ENCODE measurements at regions not wholly inside any gene's neighbourhood (a gene's known extent, or its start where the extent isn't known, plus 50 kb on each side); places are given as distances from the start of the nearest gene placed in this dataset.

DNA sequence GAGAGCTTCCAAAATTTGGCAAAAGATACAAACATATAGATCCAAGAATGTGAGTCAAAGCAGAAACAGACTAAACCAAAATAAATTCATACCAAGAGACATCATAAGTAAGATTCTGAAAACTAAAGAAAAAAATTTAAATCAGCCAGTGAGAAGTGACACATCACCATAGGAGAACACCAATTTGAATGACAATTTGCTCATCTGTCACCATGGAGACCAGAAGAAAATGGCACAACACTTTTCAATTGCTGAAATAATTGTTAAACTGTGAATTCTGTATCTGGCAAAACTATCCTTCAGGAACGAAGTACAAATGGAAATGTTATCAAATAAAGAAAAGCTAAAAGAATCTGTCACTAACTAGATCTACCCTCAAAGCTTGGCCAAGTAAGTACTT lies 864.3 kb downstream of the BRD1 start:
- in situ Hi-C loops (cut with MboI; ENCODE audit: low sequenced_read_pairs), result no loop called here

DNA sequence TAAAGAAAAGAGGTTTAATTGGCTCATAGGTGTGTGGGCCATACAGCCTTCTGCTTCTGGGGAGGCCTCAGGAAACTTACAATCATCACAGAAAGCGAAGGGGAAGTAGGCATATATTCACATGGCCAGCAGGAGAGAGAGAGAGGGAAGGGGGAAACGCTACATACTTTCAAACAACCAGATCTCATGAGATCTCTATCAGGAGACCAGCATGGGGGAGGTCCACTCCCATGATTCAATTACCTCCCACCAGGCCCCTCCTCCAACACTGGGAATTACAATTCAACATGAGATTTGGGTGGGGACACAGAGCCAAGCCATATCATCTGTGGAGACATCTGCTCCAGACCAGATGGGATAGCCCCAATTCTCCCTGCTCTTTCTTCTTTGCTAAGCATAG lies 866.0 kb downstream of the BRD1 start:
- in situ Hi-C loops (cut with MboI; ENCODE audit: low sequenced_read_pairs), result no loop called here

DNA sequence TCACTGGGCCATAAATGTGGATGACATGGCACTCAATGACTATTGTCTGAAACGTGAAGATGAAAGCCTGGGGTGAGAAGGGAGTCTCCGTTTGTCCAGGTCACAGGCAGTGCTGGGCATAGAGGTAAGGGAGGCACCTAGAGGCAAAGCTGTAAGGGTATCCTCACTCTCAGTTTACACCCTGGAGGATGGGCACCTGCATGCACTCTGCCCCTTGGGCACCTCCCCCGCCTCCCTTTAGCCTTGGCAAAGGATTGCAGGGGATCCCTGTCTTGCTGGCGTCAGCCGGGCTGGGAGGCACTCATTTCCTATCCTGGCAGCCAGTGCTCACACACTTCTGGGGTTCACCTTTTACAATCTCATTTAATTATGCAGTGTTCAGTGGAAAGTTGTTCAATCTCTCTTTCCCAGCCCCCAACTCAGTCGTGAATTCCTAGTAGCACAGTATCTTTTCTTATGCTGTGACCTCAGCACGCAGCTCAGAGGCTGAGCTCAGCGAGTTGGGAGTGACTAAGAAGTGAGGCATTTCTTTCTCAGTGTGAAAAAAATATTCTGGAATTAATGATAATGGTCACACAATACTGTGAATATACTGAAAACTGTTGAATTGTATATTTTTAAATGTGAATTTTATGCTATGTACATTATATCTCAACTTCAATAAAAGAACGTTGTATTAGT lies 866.6 kb downstream of the BRD1 start:
- in situ Hi-C loops (cut with MboI; ENCODE audit: low sequenced_read_pairs), result no loop called here

DNA sequence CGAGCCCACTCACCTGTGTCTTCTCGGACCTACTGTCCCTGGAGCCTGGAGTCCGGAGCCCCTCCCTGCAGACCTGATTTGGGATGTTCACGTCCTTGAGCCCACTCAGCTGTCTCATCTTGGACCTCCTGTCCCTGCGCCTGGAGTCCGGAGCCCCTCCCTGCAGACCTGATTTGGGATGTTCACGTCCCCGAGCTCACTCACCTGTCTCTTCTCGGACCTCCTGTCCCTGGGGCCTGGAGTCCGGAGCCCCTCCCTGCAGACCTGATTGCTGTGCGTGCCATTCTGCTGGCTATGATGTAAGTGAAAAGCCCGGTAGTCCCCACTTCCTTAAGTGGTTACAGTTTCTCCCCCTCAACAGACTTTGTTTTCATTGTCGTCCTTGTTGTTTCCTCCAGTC lies 867.1 kb downstream of the BRD1 start:
- in situ Hi-C loops (cut with MboI; ENCODE audit: low sequenced_read_pairs), result no loop called here

DNA sequence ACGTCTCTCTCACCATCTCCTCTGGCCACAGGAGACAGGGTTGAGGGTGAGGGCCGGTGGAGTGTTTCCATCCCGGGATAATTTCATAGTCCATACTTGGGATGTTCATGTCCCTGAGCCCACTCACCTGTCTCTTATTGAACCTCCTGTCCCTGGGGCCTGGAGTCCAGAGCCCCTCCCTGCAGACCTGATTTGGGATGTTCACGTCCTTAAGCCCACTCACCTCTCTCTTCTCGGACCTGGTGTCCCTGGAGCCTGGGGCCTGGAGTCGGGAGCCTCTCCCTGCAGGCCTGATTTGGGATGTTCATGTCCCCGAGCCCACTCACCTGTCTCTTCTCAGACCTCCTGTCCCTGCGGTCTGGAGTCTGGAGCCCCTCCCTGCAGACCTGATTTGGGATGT lies 868.2 kb downstream of the BRD1 start:
- in situ Hi-C loops (cut with MboI; ENCODE audit: low sequenced_read_pairs), result no loop called here

DNA sequence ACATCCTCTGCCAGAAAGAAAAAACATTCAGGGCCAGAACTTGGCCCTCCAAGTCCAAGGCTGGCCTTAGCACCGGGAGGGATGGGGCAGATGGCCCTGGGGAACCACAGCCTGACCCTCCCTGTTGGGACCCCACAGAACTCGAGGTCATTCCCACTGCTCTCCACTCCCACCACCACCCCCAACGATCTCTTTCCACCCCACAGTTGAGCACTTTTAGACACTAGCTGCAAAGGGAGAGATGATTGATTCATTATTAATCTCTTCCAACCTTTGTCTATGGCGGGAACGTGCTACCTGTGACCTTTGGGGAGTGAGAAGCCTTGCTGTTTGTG lies 869.7 kb downstream of the BRD1 start:
- in situ Hi-C loops (cut with MboI; ENCODE audit: low sequenced_read_pairs), result no loop called here

DNA sequence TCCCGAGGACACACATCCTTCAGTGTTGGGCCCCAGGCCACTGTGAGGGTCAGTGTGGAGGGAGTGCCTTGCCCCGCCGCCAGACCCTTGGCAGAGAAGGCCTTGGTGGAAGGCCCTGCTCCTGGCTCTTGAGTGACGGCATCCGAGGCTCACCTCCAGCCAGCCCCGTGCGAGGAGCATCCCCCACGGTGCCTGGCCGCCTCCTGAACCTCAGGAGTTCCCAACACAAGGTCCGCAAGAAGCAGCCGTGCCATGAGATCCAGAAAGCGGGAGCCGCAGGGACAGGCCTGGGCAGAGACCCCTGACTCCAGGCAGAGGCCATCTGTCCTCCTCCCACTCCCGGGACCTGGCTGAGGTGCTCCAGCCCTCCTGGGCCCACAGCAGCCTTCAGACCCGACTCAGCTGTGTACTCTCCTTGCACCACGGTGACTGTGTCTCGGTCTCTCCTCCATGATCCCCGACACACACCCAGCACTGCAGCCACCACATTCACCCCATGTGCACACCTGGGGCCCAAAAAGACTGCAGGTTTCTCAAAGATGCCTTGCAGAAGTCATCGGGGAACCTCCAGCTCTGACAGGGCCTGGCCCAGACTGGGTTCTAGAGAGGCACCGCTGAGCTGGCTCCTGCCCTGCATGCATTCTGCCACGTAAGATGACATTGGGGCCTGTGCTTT lies 870.2 kb downstream of the BRD1 start:
- in situ Hi-C loops (cut with MboI; ENCODE audit: low sequenced_read_pairs), result no loop called here

DNA sequence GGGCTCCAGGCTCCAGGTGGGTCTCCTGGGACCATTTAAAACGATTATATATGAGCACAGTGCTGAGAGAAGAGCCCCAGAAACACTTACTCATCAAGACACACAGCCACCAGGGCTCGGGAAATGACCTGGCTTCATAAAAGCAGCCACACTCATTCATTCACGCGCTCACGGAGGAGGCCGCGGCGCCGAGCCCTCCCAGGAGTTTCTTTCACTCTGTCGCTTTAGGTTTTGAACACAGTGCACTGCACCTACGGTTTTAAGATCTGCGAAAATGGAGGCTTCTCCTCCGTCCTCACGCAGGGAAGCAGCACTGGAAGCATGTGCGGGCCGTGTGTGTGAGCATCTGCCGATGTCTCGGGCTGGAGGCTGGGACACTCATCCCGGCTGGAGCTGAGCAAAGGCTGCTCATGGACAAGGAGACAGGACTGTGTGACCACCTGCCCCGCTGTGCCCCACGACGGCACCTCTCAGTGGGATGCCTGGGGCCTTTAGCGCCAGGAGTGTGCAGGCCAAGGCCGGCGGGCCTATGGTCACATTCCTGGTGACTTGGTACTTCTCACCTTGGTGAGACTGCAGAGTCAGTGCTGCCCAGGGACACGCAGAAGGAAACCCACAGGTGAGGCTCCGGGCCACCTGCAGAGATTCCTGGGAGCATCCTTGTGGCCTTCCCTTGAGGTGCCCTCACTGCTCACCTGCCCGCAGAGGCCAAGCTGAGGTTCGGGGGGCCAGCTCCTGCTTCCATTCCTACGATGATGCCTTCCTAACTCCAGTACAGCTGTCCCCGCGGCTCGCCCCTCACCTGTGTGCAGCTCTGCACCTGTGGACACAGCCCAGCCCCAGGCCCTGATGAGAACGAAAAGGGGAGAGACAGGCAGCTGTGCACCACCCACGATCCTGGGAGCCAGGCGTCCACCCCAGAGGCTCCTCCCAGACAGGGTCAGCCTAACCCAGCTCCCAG lies 872.0 kb downstream of the BRD1 start:
- in situ Hi-C loops (cut with MboI; ENCODE audit: low sequenced_read_pairs), result no loop called here

DNA sequence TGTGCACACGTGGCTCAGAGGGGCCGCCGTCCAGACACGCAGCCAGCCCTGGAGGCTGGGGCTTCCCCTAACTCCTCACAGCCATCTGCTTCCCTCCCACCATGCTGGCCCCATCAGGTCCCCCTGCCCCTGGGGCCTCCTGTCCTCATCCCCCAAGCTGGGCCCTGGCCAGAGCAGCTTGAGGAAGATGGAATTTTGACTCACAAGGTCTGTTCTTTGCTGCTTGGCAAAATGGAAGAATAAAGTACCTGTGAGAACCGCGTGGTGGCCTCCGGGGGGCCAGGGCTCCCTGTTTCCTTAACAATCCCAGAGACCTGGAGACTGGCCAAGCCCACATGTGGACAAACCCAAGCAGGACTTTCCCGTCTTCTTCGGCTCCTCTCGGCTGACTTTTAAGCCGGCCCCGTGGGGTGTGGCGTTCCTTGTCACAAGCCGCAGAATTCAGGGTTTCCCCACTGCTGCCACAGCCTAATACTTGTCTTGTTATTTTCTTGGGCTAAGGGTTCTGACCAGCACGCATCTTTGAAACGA lies 872.8 kb downstream of the BRD1 start:
- in situ Hi-C loops (cut with MboI; ENCODE audit: low sequenced_read_pairs), result no loop called here

DNA sequence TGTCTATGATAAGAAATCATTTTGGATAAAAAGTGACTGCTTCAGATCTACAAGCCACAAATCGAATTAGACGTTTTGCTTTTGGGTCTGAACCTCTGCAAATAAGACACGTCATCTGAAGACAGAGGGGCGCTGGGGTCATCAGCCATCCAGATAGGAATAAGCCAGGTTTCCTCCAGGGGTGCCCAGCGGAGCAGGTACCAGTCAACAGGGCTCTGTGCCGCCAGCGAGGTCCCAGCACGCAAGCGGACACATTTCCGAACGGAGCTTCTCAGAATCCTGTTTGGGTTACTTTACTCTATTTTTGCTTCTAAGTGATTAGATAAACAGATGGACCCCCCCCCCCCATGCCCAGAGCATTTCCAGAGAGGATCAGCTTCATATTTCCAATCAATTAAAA lies 873.8 kb downstream of the BRD1 start:
- in situ Hi-C loops (cut with MboI; ENCODE audit: low sequenced_read_pairs), result no loop called here

DNA sequence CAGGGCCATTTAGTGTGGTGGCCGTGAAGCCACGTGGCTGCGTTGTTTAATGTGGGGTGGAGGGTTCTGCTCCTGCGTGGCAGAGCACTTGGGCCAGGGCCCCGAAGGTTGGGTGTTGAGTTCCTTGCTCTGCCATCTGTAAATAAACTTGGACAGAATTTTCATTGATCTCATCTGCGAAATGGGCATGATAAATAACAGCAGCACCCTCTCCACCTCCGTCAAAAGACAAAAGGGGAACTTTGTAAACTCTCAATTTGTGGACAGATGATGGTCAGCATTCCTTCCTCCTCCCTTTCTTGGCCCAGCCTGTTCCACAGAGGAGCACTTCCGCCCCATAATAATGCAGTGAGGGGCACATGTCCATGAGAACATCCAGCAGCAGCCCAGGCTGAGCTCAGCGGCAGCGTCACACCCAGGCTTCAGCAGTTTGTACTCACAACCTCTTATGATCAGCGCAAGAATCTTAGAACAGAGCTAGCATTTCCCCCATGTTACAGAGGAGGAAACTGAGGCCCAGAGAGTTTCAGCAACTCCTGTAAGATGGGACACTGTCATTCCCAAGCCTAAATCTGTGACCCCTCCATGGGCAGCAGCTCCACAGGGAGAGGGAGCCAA lies 874.5 kb downstream of the BRD1 start:
- in situ Hi-C loops (cut with MboI; ENCODE audit: low sequenced_read_pairs), result no loop called here

DNA sequence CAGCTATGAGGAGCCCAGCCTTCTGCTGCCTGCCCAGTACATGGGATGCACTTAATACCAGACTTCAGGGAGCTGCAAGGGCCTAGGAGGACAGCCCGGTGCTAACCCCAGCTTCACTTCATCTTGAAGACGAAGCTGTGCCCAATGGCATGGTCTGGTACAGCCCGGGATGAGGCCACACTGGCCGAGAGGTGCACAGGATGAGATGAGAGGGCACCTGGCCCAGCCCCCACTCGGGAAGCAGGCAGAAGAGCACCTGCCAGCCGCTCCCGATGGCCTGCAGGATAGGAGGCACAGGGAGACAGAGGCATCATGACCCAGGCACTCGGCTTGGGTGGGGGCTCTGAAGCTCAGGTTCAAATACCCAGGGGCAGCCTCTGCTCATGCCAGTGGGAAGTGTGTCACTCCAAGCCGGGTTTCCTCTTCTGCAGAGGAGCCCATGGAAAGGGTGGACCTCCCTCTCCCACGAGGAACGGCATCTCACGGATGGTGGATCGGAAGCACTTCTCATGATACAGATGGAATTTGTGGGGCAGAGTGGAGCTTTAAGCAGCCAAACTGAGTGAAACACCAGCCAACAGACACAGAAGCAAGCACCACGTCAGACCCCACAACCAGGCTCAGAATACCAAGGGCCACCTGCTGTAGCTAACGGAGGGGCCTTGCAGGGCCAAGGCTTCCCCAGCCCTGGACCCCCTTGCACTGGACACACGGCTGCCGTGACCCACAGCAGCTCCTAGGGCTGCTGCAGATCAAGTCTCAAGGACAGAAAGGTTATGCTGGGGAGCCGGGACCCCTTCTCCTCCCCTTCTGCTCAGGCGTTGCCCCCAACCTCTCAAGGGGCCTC lies 875.2 kb downstream of the BRD1 start:
- in situ Hi-C loops (cut with MboI; ENCODE audit: low sequenced_read_pairs), result no loop called here

DNA sequence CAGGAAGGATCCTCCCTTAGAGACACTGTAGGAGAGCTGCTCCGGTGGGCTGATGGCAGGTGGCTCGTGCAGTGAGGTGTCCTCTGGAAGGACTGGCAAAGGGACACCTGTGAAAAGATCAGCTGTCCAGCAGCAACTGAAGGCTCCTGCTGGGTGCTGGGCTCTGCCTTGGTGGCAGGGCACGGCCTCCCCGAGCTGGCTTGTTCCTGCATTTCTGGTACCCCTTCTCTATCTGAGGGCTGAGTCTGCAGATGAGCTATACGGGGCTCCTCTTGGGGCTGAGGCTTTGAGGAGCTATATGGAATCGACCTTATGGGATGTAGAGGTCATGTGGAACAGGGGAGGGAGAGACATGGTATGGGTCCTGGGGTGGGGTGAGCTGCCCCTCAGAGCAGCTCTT lies 875.8 kb downstream of the BRD1 start:
- in situ Hi-C loops (cut with MboI; ENCODE audit: low sequenced_read_pairs), result no loop called here

DNA sequence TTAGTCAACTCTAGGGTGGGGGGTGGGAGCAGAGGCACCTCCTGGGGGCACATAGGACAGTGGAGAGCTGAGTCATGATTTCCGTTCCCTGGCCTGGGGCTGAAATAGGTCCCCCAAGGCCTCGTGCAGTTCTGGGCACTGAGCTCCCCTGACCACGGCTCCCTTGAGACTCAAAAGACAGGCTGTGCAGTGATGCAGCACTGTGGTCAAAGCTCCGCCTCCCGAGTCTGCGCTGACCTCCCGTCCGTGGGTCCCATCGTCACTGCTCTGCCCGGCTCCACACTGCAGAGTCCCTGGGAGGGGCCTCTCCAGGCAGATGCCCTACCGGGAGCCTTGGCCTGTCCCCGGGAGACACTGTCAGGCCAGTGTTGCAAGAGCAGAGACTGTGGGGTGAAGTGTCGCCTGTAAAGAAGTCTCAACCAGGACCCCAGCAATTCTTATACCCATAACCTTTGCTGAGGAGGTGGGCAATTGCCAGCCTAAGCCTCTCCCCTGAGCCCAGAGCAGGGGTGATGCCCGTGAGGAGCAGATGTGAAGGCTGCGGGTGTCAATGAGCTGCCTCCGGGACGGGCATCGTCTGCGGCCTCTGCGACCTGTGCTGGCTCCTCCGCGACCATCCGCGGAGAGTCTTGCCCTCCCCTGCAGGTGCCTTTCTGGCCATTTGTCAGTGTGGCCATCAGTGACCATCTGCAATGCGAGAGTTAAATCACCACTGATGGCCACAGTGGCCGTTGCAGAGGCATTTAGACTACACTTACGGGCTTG lies 877.3 kb downstream of the BRD1 start:
- in situ Hi-C loops (cut with MboI; ENCODE audit: low sequenced_read_pairs), result no loop called here

DNA sequence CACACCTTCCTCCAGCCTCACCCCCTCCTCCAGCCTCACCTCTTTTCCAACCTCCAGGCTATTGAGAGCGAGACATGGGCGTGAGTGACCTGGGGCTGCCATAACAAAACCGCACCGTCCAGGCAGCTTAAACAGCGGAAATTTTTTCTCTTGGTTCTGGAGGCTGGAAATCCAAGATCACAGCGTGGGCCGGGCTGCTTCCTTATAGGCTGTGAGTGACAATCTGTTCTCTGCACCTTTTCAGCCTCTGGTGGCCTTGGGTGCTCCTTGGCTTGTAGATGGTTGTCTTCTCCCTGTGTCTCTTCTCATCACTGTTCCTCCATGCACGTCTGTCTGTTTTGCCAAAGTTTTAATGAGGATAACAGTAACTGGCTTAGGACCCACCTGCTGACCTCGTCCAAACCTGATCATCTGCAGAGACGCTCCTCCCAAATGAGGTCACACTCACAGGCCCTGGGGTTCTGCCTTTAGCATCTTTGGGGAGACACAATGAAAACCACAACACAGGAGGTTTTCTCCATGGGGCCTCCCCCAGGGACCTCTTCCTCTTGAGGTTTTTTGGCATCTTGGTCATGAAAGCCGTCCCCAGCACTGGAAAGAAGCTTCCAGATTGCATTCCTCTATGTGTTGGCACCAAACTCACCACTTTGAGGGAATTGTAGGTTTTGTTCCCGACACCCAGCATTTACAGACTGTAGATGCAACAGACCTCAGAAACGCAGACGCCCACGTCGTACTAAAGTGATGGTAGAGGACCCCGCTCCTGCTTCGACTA lies 878.1 kb downstream of the BRD1 start:
- in situ Hi-C loops (cut with MboI; ENCODE audit: low sequenced_read_pairs), result no loop called here

DNA sequence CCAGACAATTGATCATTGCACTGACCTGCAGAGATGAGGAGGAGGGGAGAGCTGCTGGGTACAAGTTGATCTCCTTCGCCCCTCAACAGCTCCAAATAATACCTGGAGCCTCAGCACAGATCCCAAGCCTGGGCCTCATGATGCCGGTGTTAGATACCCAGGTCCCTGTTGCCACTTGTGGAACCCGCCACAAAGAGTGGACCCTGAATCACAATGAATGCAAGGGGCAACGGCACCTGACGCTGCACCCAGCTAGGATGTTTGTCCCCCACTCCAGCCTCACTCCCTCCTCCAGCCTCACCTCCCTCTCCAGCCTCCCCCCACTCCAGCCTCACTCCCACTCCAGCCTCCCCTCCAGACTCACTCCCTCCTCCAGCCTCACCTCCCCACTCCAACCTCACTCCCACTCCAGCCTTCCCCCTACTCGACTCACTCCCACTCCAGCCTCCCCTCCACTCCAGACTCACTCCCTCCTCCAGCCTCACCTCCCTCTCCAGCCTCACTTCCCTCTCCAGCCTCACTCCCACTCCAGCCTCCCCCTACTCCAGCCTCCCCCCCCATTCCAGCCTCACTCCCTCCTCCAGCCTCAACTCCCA lies 879.0 kb downstream of the BRD1 start:
- in situ Hi-C loops (cut with MboI; ENCODE audit: low sequenced_read_pairs), result no loop called here

DNA sequence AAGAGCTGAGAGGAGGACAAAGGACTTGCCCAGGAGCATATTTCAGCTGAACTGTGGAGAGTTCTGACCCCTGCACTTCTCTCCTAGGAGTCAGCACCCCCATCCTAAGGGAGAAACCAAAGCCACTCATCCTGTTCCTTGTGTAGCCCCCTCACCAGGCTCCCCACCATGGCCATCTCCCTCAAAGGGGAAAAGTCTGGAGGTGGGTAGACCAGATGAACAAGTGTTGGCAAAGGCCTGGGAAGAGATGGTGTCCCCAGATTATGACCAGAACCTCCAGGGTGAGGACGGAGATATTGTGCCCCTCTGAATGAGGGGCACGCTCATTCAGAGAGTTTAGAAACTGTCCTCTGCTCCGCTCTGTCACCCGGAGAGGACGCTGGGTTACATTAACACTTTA lies 880.0 kb downstream of the BRD1 start:
- in situ Hi-C loops (cut with MboI; ENCODE audit: low sequenced_read_pairs), result no loop called here
